Retinal pigment epithelial cell (primary cell): ENCODE measurements at regions not wholly inside any gene's neighbourhood (a gene's known extent, or its start where the extent isn't known, plus 50 kb on each side); places are given as distances from the start of the nearest gene placed in this dataset.
A peak's percentile ranks its signal among the peaks of the same experiment; 100 is the strongest.
"Not testable (repeated sequence)": the region's sequence is repeated elsewhere in the genome, so short reads cannot be mapped to it uniquely, and the experiment has no call there.

Experiments used
- DNase-seq: peaks from one replicate; pipeline ENCODE4 v3.0.0-alpha.2; 2010; ENCODE audit warnings: low read depth
- H3K4me3 ChIP-seq: 2 replicates; pipeline ENCODE4 v1.5.1; 2011; ENCODE audit warnings: mild to moderate bottlenecking, low read length, control low read depth, moderate library complexity
- CTCF ChIP-seq: conservative IDR thresholded peaks from 2 replicates; pipeline ENCODE4 v1.5.1; 2011; ENCODE audit warnings: low read depth, low read length, control low read depth, inconsistent platforms

- TF ChIP-seq CTCF = no peak
- DNase-seq = no peak
- H3K4me3 ChIP-seq = no peak overlapping the region
Measured at GRCh38 chr6:1216488-1216974, 95.4 kb upstream of the FOXQ1 start.

- no peak for TF ChIP-seq CTCF
- no peak for DNase-seq
- no peak overlapping the region for H3K4me3 ChIP-seq
Measured at GRCh38 chr6:1215884-1216487, 95.9 kb upstream of the FOXQ1 start.

- no peak for TF ChIP-seq CTCF
- DNase-seq = no peak
- H3K4me3 ChIP-seq = no peak overlapping the region
Measured at GRCh38 chr6:1215023-1215422, 96.9 kb upstream of the FOXQ1 start.

- TF ChIP-seq CTCF = no peak
- H3K4me3 ChIP-seq = no peak overlapping the region
- no peak for DNase-seq
Measured at GRCh38 chr6:1212919-1213318, 99.0 kb upstream of the FOXQ1 start.

GRCh38 chr6:1212138-1212537, 99.8 kb upstream of the FOXQ1 start:
- not testable (repeated sequence) for DNase-seq, H3K4me3 ChIP-seq

- H3K4me3 ChIP-seq, DNase-seq: not testable (repeated sequence)
Measured at GRCh38 chr6:1210631-1211030, 101.3 kb upstream of the FOXQ1 start.

GRCh38 chr6:1208876-1209275, 103.0 kb upstream of the FOXQ1 start:
- no peak overlapping the region for H3K4me3 ChIP-seq
- no peak for TF ChIP-seq CTCF
- peak; percentile 95 for DNase-seq

- H3K4me3 ChIP-seq = no peak overlapping the region
Measured at GRCh38 chr6:1203546-1203945, 108.4 kb upstream of the FOXQ1 start.

More at GRCh38 chr6:1203546-1203945, 108.4 kb upstream of the FOXQ1 start:
- no peak for DNase-seq
- no peak for TF ChIP-seq CTCF
